H1 (cell line): ENCODE measurements at regions not wholly inside any gene's neighbourhood (a gene's known extent, or its start where the extent isn't known, plus 50 kb on each side); places are given as distances from the start of the nearest gene placed in this dataset.

Experiments
- CBX8 ChIP-seq: fragments of 300-800, 300-1000 bp; sonication (generic); IDR thresholded peaks from 2 replicates; pipeline ENCODE4 v1.7.1; 2016; ENCODE audit warnings: low read depth, low read length, borderline replicate concordance
- CTCF ChIP-seq, 3 experiments: IDR thresholded peaks; 1 replicate in 2 of 3; 2 replicates in 1 of 3; pipeline versions ENCODE4 v1.5.1 to v1.6.1; 2011; ENCODE audit warnings: low read length in 3 of 3, mild to moderate bottlenecking in 3 of 3, inconsistent platforms in 2 of 3, low read depth in 1 of 3, moderate library complexity in 1 of 3; ENCODE audit not compliant: insufficient read depth in 1 of 3; ENCODE audit errors: control extremely low read depth in 1 of 3
- EZH2 ChIP-seq: fragments of 200-600 bp; sonication (generic); IDR thresholded peaks from 2 replicates; pipeline ENCODE4 v1.7.1; 2012; ENCODE audit warnings: low read depth, mild to moderate bottlenecking, moderate library complexity, low read length, inconsistent platforms; ENCODE audit not compliant: severe bottlenecking
- HDAC6 ChIP-seq: IDR thresholded peaks from one replicate; pipeline ENCODE4 v1.7.1; 2012; ENCODE audit warnings: low read depth, mild to moderate bottlenecking, inconsistent platforms, low read length, moderate library complexity
- KDM5A ChIP-seq: fragments of 200-600 bp; IDR thresholded peaks from 2 replicates; pipeline ENCODE4 v1.7.1; 2012; ENCODE audit warnings: mild to moderate bottlenecking, low read length, inconsistent platforms, mixed read lengths
- POLR2AphosphoS5 ChIP-seq: IDR thresholded peaks from 2 replicates; pipeline ENCODE4 v1.6.1; 2011; ENCODE audit warnings: low read depth, low read length
- RFX5 ChIP-seq: IDR thresholded peaks from 2 replicates; pipeline ENCODE4 v1.6.1; 2011; ENCODE audit warnings: low read depth, low read length, improper control_type of control experiment, borderline replicate concordance
- SIN3A ChIP-seq, 2 experiments: IDR thresholded peaks in 1 of 2; conservative IDR thresholded peaks in 1 of 2; 2 replicates each; pipeline ENCODE4 v1.6.1; 2011 to 2012; ENCODE audit warnings: low read length in 2 of 2, improper control_type of control experiment in 1 of 2, low read depth in 1 of 2, mild to moderate bottlenecking in 1 of 2
- SP1 ChIP-seq: IDR thresholded peaks from 2 replicates; pipeline ENCODE4 v1.6.1; 2011; ENCODE audit warnings: low read depth, low read length
- SRF ChIP-seq: IDR thresholded peaks from 2 replicates; pipeline ENCODE4 v1.6.1; 2011; ENCODE audit warnings: mild to moderate bottlenecking, low read depth, low read length, moderate library complexity
- TAF1 ChIP-seq: IDR thresholded peaks from 2 replicates; pipeline ENCODE4 v1.6.1; 2011; ENCODE audit warnings: mild to moderate bottlenecking, low read depth, low read length
- ZNF274 ChIP-seq: IDR thresholded peaks from 2 replicates; pipeline ENCODE4 v1.7.0; 2012; ENCODE audit warnings: low read length, borderline replicate concordance; ENCODE audit errors: extremely low read depth

- TF ChIP-seq EZH2 (no peak), SP1 (no peak), HDAC6 (no peak), SIN3A (conservative IDR thresholded peaks at IDR 0.05 in 1 of 2, IDR thresholded peaks at IDR 0.05 in 1 of 2; ENCODE audit: low read depth in 1 of 2, low read length in 2 of 2) (no peak), POLR2AphosphoS5 (no peak), ZNF274 (no peak), CBX8 (no peak), TAF1 (no peak), RFX5 (no peak), SRF (no peak), CTCF (IDR thresholded peaks at IDR 0.05; ENCODE audit: control extremely low read depth in 1 of 3, insufficient read depth in 1 of 3, low read depth in 1 of 3, low read length in 3 of 3) (no peak), KDM5A (no peak)
These were observed 631.0 kb upstream of the TMPRSS15 start for GRCh38 chr21:19034560-19034959.
